NCI-H526 treated with DMSO at 0.1 percent for 48 hours (cell line): ENCODE measurements at regions not wholly inside any gene's neighbourhood (a gene's known extent, or its start where the extent isn't known, plus 50 kb on each side); places are given as distances from the start of the nearest gene placed in this dataset.
A peak's percentile ranks its signal among the peaks of the same experiment; 100 is the strongest.

Source experiments
- DNase-seq: peaks from one replicate; lab custom pipeline; 2025; lab: John Stamatoyannopoulos, UW

- DNase-seq: no peak
Measured at GRCh38 chr4:41883988-41884734, 51.1 kb upstream of the TMEM33 start.

GRCh38 chr4:41882625-41883347, 52.4 kb upstream of the TMEM33 start:
- peak; percentile 26 for DNase-seq

GRCh38 chr4:41881981-41882624, 53.1 kb upstream of the TMEM33 start:
- no peak for DNase-seq

- no peak for DNase-seq
Measured at GRCh38 chr4:41880840-41881831, 54.1 kb upstream of the TMEM33 start.

GRCh38 chr4:41880022-41880837, 55.0 kb upstream of the TMEM33 start:
- no peak for DNase-seq

- no peak for DNase-seq
Measured at GRCh38 chr4:41879552-41879951, 55.7 kb upstream of the TMEM33 start.

- no peak for DNase-seq
Measured at GRCh38 chr4:41878991-41879491, 56.2 kb upstream of the TMEM33 start.

GRCh38 chr4:41878170-41878969, 56.9 kb upstream of the TMEM33 start:
- DNase-seq: no peak

GRCh38 chr4:41877020-41877796, 58.0 kb upstream of the TMEM33 start:
- DNase-seq: no peak

- DNase-seq: no peak
Measured at GRCh38 chr4:41874873-41875272, 60.4 kb upstream of the TMEM33 start.

GRCh38 chr4:41874398-41874797, 60.8 kb upstream of the TMEM33 start:
- DNase-seq: no peak

GRCh38 chr4:41873380-41874295, 61.6 kb upstream of the TMEM33 start:
- DNase-seq: no peak

GRCh38 chr4:41870035-41870434, 65.2 kb upstream of the TMEM33 start:
- no peak for DNase-seq

- no peak for DNase-seq
Measured at GRCh38 chr4:41866799-41867677, 68.2 kb upstream of the TMEM33 start.

GRCh38 chr4:41865981-41866798, 69.0 kb upstream of the TMEM33 start:
- no peak for DNase-seq
